ENCODE measurements at regions not wholly inside any gene's neighbourhood (a gene's known extent, or its start where the extent isn't known, plus 50 kb on each side); places are given as distances from the start of the nearest gene placed in this dataset.

GRCh38 chr10:56606202-56606601 is 245.1 kb upstream of the ZWINT start (continued):
- no peak for TF ChIP-seq REST (IDR thresholded peaks at IDR 0.05; ENCODE audit: unreplicated experiment)
- no peak for TF ChIP-seq ZNF114 (CRISPR knock-in tag; IDR thresholded peaks at IDR 0.05)
- no peak for TF ChIP-seq POLR2AphosphoS5 (IDR thresholded peaks at IDR 0.05; ENCODE audit: low read depth)

- no peaks in the 10 kb centered on the region for H3K36me3 Mint-ChIP-seq (ENCODE audit: low read depth)
- Histone ChIP-seq H3K4me2 (no peak overlapping the region), H2AFZ (peak overlapping the region; percentile 56), H3K27me3 (ENCODE audit: insufficient read depth) (no peaks in the 10 kb centered on the region), H3K9me2 (ENCODE audit: insufficient read depth) (no peaks in the 10 kb centered on the region), H3K36me3 (ENCODE audit: insufficient read depth) (no peaks in the 10 kb centered on the region), H3K4me3 (no peak overlapping the region), H3F3A (replicated peaks; ENCODE audit: low read depth) (no peaks in the 10 kb centered on the region), H3K79me2 (replicated peaks; ENCODE audit: insufficient read depth) (no peaks in the 10 kb centered on the region), H3K27ac (ENCODE audit: low read depth) (no peak overlapping the region), H3K4me1 (ENCODE audit: insufficient read depth) (no peaks in the 10 kb centered on the region), H4K20me1 (replicated peaks; ENCODE audit: insufficient read depth) (no peaks in the 10 kb centered on the region)
- ATAC-seq (peak; percentile 99), DNase-seq (ENCODE audit: low spot score) (peak; percentile 60)
- H3K27ac Mint-ChIP-seq: no peak overlapping the region
- TF ChIP-seq ZNF114 (CRISPR knock-in tag; IDR thresholded peaks at IDR 0.05) (no peak), POLR2AphosphoS5 (IDR thresholded peaks at IDR 0.05; ENCODE audit: low read depth) (no peak), EZH2 (IDR thresholded peaks at IDR 0.05; ENCODE audit: low read depth, unreplicated experiment) (no peak), ZNF331 (CRISPR knock-in tag; IDR thresholded peaks at IDR 0.05; ENCODE audit: low read depth) (no peak), EZH2phosphoT487 (IDR thresholded peaks at IDR 0.05; ENCODE audit: unreplicated experiment) (no peak), ZNF462 (CRISPR knock-in tag; IDR thresholded peaks at IDR 0.05) (no peak), STAT1 (IDR thresholded peaks at IDR 0.05; ENCODE audit: unreplicated experiment) (no peak), NANOG (IDR thresholded peaks at IDR 0.05; ENCODE audit: borderline replicate concordance) (no peak), JUNB (IDR thresholded peaks at IDR 0.05; ENCODE audit: unreplicated experiment) (no peak), ETS1 (IDR thresholded peaks at IDR 0.05) (no peak), REST (IDR thresholded peaks at IDR 0.05; ENCODE audit: unreplicated experiment) (no peak)
- no peak overlapping the region for H3K4me3 Mint-ChIP-seq
- no peaks in the 10 kb centered on the region for H3K9me3 Mint-ChIP-seq
- H3K4me1 Mint-ChIP-seq: peaks cover 6% of the 10 kb centered on the region; the same call in 2 of the 3 replicates
- H3K27me3 Mint-ChIP-seq (ENCODE audit: insufficient read depth, low read depth, poor library complexity): no peaks in the 10 kb centered on the region
Observed at GRCh38 chr10:56605051-56605450, 244.0 kb upstream of the ZWINT start.
